ENCODE measurements at regions not wholly inside any gene's neighbourhood (a gene's known extent, or its start where the extent isn't known, plus 50 kb on each side); places are given as distances from the start of the nearest gene placed in this dataset.

- TF ChIP-seq CTCF (IDR thresholded peaks at IDR 0.05) = no peak
- TF ChIP-seq ZFX (IDR thresholded peaks at IDR 0.05; ENCODE audit: borderline replicate concordance) = no peak
Measured at GRCh38 chr7:18132811-18133210, 105.2 kb upstream of the PRPS1L1 start.

All from 22Rv1 (cell line).